GM12878 (cell line): ENCODE measurements at regions not wholly inside any gene's neighbourhood (a gene's known extent, or its start where the extent isn't known, plus 50 kb on each side); places are given as distances from the start of the nearest gene placed in this dataset.

Experiments used
- ATAC-seq: fragments of 200-7000 bp; cut with Tn5 transposase; 3 replicates; pipeline ENCODE4 v1.9.1; 2020; ENCODE audit warnings: mild to moderate bottlenecking, moderate library complexity
- BruUV-seq: library from RNA; stranded (reverse); fragments of 400-500 nt; replicated peaks from 2 replicates; lab custom pipeline; 2021; lab: Mats Ljungman, UMichigan
- CTCF ChIA-PET: fragments of 300-600 bp; sonication (Branson Sonifier 250); formaldehyde crosslinking; extraction: SDS; loops from one replicate; lab custom pipeline; 2021; ENCODE audit warnings: inconsistent platforms; lab: Yijun Ruan, JAX
- POLR2A ChIA-PET: fragments of 350-600 bp; formaldehyde crosslinking; extraction: SDS; loops from one replicate; lab custom pipeline; 2021; ENCODE audit warnings: inconsistent platforms; lab: Charles Lee
- RAD21 ChIA-PET: fragments of 300-600 bp; sonication (Branson Sonifier 250); formaldehyde crosslinking; loops from one replicate; lab custom pipeline; 2023; ENCODE audit warnings: antibody characterized with exemption; ENCODE audit not compliant: unreplicated experiment; lab: Charles Lee
- SMC1A ChIA-PET: fragments of 300-600 bp; sonication (Branson Sonifier 250); formaldehyde crosslinking; loops from one replicate; lab custom pipeline; 2023; ENCODE audit not compliant: unreplicated experiment, uncharacterized antibody; lab: Charles Lee
- DNase-seq: peaks from one replicate; pipeline ENCODE4 v3.0.0-alpha.2; 2011; ENCODE audit warnings: low read depth, low spot score
- FAIRE-seq: peaks from 3 replicates; lab custom pipeline; 2011; peaks lifted over from hg19 to GRCh38; lab: Jason Lieb, UNC
- H2AFZ ChIP-seq: 2 replicates; pipeline ENCODE4 v1.6.0; 2011; ENCODE audit warnings: low read depth, low read length, control low read depth; ENCODE audit not compliant: control insufficient read depth
- H3K27ac ChIP-seq: 2 replicates; pipeline ENCODE4 v1.5.1; 2011; ENCODE audit warnings: control low read depth; ENCODE audit not compliant: control insufficient read depth, insufficient read depth
- H3K27me3 ChIP-seq, 2 experiments: replicated peaks in 1 of 2; 2 replicates each; pipeline versions ENCODE4 v1.6.0 to v1.6.1; 2011; ENCODE audit warnings: low read length in 1 of 2; ENCODE audit not compliant: control insufficient read depth in 2 of 2, insufficient read depth in 2 of 2
- H3K36me3 ChIP-seq, 2 experiments: 2 replicates each; pipeline ENCODE4 v1.5.1; 2011; ENCODE audit warnings: low read length in 1 of 2; ENCODE audit not compliant: control insufficient read depth in 2 of 2, insufficient read depth in 2 of 2
- H3K4me1 ChIP-seq: 2 replicates; pipeline ENCODE4 v1.6.1; 2011; ENCODE audit warnings: mild to moderate bottlenecking, low read length, moderate library complexity, mixed read lengths; ENCODE audit not compliant: control insufficient read depth, insufficient read depth
- H3K4me2 ChIP-seq: 2 replicates; pipeline ENCODE4 v1.6.0; 2011; ENCODE audit warnings: control low read depth; ENCODE audit not compliant: control insufficient read depth, insufficient read depth
- H3K4me3 ChIP-seq: fragments of 200-600 bp; sonication (generic); 2 replicates; pipeline ENCODE4 v1.5.1; 2016
- H3K79me2 ChIP-seq: 2 replicates; pipeline ENCODE4 v1.6.0; 2011; ENCODE audit warnings: low read length; ENCODE audit not compliant: control insufficient read depth, insufficient read depth
- H3K9ac ChIP-seq: 2 replicates; pipeline ENCODE4 v1.8.0; 2011; ENCODE audit warnings: low read length, control low read depth, mixed read lengths; ENCODE audit not compliant: control insufficient read depth, insufficient read depth
- H3K9me3 ChIP-seq: replicated peaks from 3 replicates; pipeline ENCODE4 v1.5.1; 2011; ENCODE audit warnings: mild to moderate bottlenecking, low read length; ENCODE audit not compliant: control insufficient read depth, insufficient read depth
- H4K20me1 ChIP-seq: 2 replicates; pipeline ENCODE4 v1.6.0; 2011; ENCODE audit not compliant: control insufficient read depth, insufficient read depth
- CBX3 ChIP-seq: fragments of 200-600 bp; sonication (generic); IDR thresholded peaks from 2 replicates; pipeline ENCODE4 v1.6.1; 2016; ENCODE audit warnings: low read depth, borderline replicate concordance
- CBX5 ChIP-seq: sonication (generic); IDR thresholded peaks from 2 replicates; pipeline ENCODE4 v1.6.1; 2016; ENCODE audit warnings: low read depth, moderate library complexity, mild to moderate bottlenecking, inconsistent platforms
- CHD4 ChIP-seq: fragments of 200-600 bp; sonication (generic); IDR thresholded peaks from 2 replicates; pipeline ENCODE4 v1.6.1; 2016; ENCODE audit warnings: mild to moderate bottlenecking
- CREM ChIP-seq: IDR thresholded peaks from 2 replicates; pipeline ENCODE4 v1.6.1; 2014; ENCODE audit warnings: antibody characterized with exemption, low read depth
- E2F8 ChIP-seq: fragments of 450-650 bp; IDR thresholded peaks from 2 replicates; pipeline ENCODE4 v1.6.1; 2018; ENCODE audit warnings: mild to moderate bottlenecking, low read depth, moderate library complexity; ENCODE audit not compliant: partially characterized antibody
- ELK1 ChIP-seq: IDR thresholded peaks from 2 replicates; pipeline ENCODE4 v1.6.1; 2012; ENCODE audit warnings: low read depth, low read length, improper control_type of control experiment
- GABPA ChIP-seq: IDR thresholded peaks from 2 replicates; pipeline ENCODE4 v1.6.1; 2014; ENCODE audit warnings: antibody characterized with exemption, low read depth, mild to moderate bottlenecking, inconsistent platforms
- HDAC6 ChIP-seq: fragments of 200-600 bp; sonication (generic); IDR thresholded peaks from one replicate; pipeline ENCODE4 v1.8.0; 2017; ENCODE audit warnings: antibody characterized with exemption; ENCODE audit not compliant: unreplicated experiment
- MEF2B ChIP-seq: fragments of 450-650 bp; IDR thresholded peaks from 2 replicates; pipeline ENCODE4 v1.6.1; 2018; ENCODE audit warnings: mild to moderate bottlenecking, moderate library complexity; ENCODE audit not compliant: partially characterized antibody, poor library complexity, severe bottlenecking
- MYB ChIP-seq: fragments of 150-350 bp; IDR thresholded peaks from 2 replicates; pipeline ENCODE4 v1.6.1; 2014; ENCODE audit warnings: mild to moderate bottlenecking, low read depth, low read length, borderline replicate concordance
- NFIC ChIP-seq: IDR thresholded peaks from 2 replicates; pipeline ENCODE4 v1.6.1; 2012; ENCODE audit warnings: low read depth, mild to moderate bottlenecking, inconsistent platforms, low read length, moderate library complexity
- NFXL1 ChIP-seq: fragments of 450-650 bp; IDR thresholded peaks from 2 replicates; pipeline ENCODE4 v1.6.1; 2017; ENCODE audit warnings: antibody characterized with exemption, mild to moderate bottlenecking, borderline replicate concordance
- NR2F1 ChIP-seq: fragments of 450-650 bp; conservative IDR thresholded peaks from 2 replicates; pipeline ENCODE4 v1.6.1; 2017; ENCODE audit warnings: mild to moderate bottlenecking
- RAD21 ChIP-seq: IDR thresholded peaks from 2 replicates; pipeline ENCODE4 v1.6.1; 2011; ENCODE audit warnings: mild to moderate bottlenecking, low read depth, low read length, moderate library complexity; ENCODE audit not compliant: insufficient read depth
- RELB ChIP-seq: fragments of 450-650 bp; IDR thresholded peaks from 2 replicates; pipeline ENCODE4 v1.6.1; 2017; ENCODE audit warnings: low read depth, mild to moderate bottlenecking, moderate library complexity
- WGBS: methylation state at CpG from one replicate; pipeline ENCODE4 v1.1.6; 2016; ENCODE audit warnings: low lambda C conversion rate; ENCODE audit not compliant: insufficient replicate concordance, insufficient coverage; ENCODE audit errors: missing lambda C conversion rate; 5-methylcytosine and 5-hydroxymethylcytosine counted together
- in situ Hi-C: fragments of 300-500 bp; cut with MboI; formaldehyde crosslinking; loops from 9 replicates; pipeline ENCODE4 v1.14.3; 2018; ENCODE audit warnings: mixed read lengths
- intact Hi-C: fragments of 100-400 bp; cut with micrococcal nuclease; formaldehyde crosslinking; loops from one replicate; pipeline ENCODE4 v1.14.2; 2022; ENCODE audit not compliant: unreplicated experiment

GRCh38 chr2:150062416-150062815 is 425.1 kb downstream of the RND3 start (continued):
- TF ChIP-seq CREM: no peak
- TF ChIP-seq MYB: no peak
- TF ChIP-seq HDAC6: no peak
- no peak for TF ChIP-seq GABPA
- TF ChIP-seq E2F8: no peak
- TF ChIP-seq CHD4: no peak
- no peak for TF ChIP-seq MEF2B
- no peak for TF ChIP-seq RELB
- TF ChIP-seq CBX5: no peak
- TF ChIP-seq, all 136 proteins: peak for 0

- Histone ChIP-seq H3K27me3 (no peaks in the 10 kb centered on the region; a peak in 1 of 4 replicates), H3K4me1 (no peaks in the 10 kb centered on the region), H3K9ac (no peak overlapping the region), H3K79me2 (no peaks in the 10 kb centered on the region), H3K4me2 (no peak overlapping the region), H3K27ac (no peak overlapping the region), H3K4me3 (no peak overlapping the region), H3K36me3 (no peaks in the 10 kb centered on the region), H2AFZ (no peak overlapping the region), H4K20me1 (no peaks in the 10 kb centered on the region), H3K9me3 (no peaks in the 10 kb centered on the region)
- 0% methylated on average over 1 of the region's 1 CpG for WGBS
- SMC1A ChIA-PET: interaction anchor here (0.9 to 1.2 kb wide), 2 partner anchors 26 to 139 kb away, joined by 3 read pairs; no protein-coding TSS in a partner anchor
- TF ChIP-seq NFIC: no peak
- no peak for TF ChIP-seq NR2F1
- TF ChIP-seq NFXL1: no peak
- no peak for TF ChIP-seq ELK1
- no peak for TF ChIP-seq RAD21
- no peak for TF ChIP-seq CBX3
- CTCF ChIA-PET: interaction anchor here (0.6 to 0.8 kb wide), 2 partner anchors 17 to 263 kb away, joined by 3 read pairs; no protein-coding TSS in a partner anchor
- FAIRE-seq: no peak
- intact Hi-C loops (no loop called here), in situ Hi-C loops (no loop called here)
- POLR2A ChIA-PET: no interaction called here
- RAD21 ChIA-PET: interaction anchor here (0.9 kb wide), 1 partner anchor 991 kb away, joined by 3 read pairs; no protein-coding TSS in a partner anchor
- no TSS peak for BruUV-seq
- no peak for ATAC-seq
- DNase-seq: no peak
Observed at GRCh38 chr2:150060341-150060740, 427.1 kb downstream of the RND3 start.
